ENCODE measurements at regions not wholly inside any gene's neighbourhood (a gene's known extent, or its start where the extent isn't known, plus 50 kb on each side); places are given as distances from the start of the nearest gene placed in this dataset.

DNA sequence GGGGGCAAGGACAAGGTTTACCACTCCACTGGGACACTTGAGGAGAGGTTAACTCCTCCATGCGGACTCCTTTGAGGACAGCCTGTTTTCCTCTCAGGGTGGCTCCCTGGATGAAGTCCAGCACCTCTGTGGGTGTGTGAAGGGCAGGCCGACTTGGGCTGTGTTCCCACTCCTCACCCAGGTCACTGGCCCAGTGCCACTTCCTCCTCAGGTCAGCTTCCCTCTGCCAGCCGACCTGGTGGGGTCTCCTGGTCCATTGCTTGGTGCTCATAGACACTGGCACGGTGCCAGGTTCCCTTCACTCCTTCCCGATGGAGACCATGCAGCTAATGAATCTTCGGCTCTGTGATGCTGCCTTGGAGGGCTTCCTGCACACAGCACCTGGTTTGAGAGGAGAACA, 146.4 kb upstream of the RTL1 start:
- TF ChIP-seq EP300 (IDR thresholded peaks at IDR 0.05) (no peak), POLR2AphosphoS5 (IDR thresholded peaks at IDR 0.05) (no peak), POLR2A (IDR thresholded peaks at IDR 0.05) (no peak)
- TF ChIP-seq, protein P1, sequence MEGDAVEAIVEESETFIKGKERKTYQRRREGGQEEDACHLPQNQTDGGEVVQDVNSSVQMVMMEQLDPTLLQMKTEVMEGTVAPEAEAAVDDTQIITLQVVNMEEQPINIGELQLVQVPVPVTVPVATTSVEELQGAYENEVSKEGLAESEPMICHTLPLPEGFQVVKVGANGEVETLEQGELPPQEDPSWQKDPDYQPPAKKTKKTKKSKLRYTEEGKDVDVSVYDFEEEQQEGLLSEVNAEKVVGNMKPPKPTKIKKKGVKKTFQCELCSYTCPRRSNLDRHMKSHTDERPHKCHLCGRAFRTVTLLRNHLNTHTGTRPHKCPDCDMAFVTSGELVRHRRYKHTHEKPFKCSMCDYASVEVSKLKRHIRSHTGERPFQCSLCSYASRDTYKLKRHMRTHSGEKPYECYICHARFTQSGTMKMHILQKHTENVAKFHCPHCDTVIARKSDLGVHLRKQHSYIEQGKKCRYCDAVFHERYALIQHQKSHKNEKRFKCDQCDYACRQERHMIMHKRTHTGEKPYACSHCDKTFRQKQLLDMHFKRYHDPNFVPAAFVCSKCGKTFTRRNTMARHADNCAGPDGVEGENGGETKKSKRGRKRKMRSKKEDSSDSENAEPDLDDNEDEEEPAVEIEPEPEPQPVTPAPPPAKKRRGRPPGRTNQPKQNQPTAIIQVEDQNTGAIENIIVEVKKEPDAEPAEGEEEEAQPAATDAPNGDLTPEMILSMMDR (IDR thresholded peaks at IDR 0.05), result no peak
- DNase-seq, result no peak

DNA sequence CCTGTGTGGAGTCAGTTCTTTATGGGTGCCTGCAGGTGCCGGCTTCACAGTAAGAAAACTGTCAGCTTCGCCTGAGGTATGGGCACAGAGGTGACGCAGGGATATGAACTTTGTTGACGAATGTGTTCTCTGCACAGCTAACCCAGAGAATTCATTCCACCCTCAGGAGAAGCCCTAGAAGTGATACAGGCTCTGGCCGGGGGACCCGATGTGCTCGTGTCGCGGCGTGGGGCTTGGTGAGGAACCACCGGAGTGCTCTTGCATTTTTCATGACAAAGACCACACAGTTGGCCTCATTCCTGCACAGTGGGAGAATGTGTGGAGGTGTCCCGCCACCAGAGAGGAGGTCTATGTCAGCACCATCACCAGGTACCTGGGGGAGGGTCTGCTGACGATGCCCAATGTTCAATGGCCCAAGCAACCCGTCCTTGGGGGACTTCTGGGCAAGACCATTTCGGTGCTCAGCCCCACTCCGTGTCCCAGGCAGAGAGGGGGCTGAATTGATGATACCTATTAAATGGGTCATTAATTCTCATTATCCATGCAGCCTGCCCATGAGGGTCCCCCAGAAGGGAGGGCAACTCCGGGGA, 147.5 kb upstream of the RTL1 start:
- no peak for DNase-seq
- WGBS, 5 donors, result 88 to 93% (median 90%) methylated on average over 16 to 17 of the region's 17 CpGs
- no peaks in the 10 kb centered on the region for H3K4me1 ChIP-seq

More for the DNA sequence above, 146.4 kb upstream of the RTL1 start:
- intact Hi-C loops (cut with DNase I; ENCODE audit: low total_unique reads), result no loop called here
- Histone ChIP-seq H3K4me1 (no peaks in the 10 kb centered on the region), H3K27ac (no peak overlapping the region), H3K27me3 (no peaks in the 10 kb centered on the region), H3K9me3 (no peaks in the 10 kb centered on the region), H3K36me3 (no peaks in the 10 kb centered on the region), H3K4me3 (no peak overlapping the region)
- 70 to 89% (median 76%) methylated on average over 5 to 6 of the region's 6 CpGs for WGBS, 5 donors

DNA sequence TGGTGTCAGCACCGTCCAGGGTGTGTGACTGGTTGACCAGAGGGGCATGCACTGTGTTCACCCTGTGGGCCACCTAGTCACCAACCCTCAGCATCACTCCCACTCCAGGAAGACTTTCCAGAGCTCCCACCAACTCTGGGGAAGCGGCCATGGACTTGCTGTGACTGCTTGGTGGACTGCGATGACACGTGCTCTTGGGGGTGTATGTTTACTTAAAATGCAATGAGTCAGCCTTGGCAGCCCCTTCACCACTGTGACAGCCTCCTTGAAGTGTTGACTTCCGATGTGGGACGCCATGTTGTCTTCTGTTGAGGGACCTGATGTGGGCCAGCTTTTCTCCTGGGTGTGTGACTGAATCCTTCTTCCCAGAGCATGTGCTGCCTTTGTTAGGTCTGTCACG, 151.1 kb upstream of the RTL1 start:
- no peak for DNase-seq
- Histone ChIP-seq H3K4me1 (no peaks in the 10 kb centered on the region), H3K9me3 (peaks cover 0 to 4% (median 0%) of the 10 kb centered on the region in 4 donors), H3K36me3 (peaks cover 0 to 7% (median 0%) of the 10 kb centered on the region in 4 donors), H3K27me3 (no peaks in the 10 kb centered on the region), H3K4me3 (no peak overlapping the region), H3K27ac (no peak overlapping the region)
- intact Hi-C loops (cut with DNase I; ENCODE audit: low total_unique reads), result no loop called here
- no peak for TF ChIP-seq POLR2A (IDR thresholded peaks at IDR 0.05)
- no peak for TF ChIP-seq EP300 (IDR thresholded peaks at IDR 0.05)
- TF ChIP-seq POLR2AphosphoS5 (IDR thresholded peaks at IDR 0.05), result no peak
- TF ChIP-seq, protein P1 (IDR thresholded peaks at IDR 0.05), result no peak
- WGBS, 5 donors, result 74 to 82% (median 81%) methylated on average over 7 of the region's 7 CpGs

More for the DNA sequence above, 147.5 kb upstream of the RTL1 start:
- Histone ChIP-seq H3K36me3 (peaks cover 0 to 4% (median 0%) of the 10 kb centered on the region in 4 donors), H3K9me3 (no peaks in the 10 kb centered on the region), H3K4me3 (no peak overlapping the region), H3K27me3 (no peaks in the 10 kb centered on the region), H3K27ac (no peak overlapping the region)
- intact Hi-C loops (cut with DNase I; ENCODE audit: low total_unique reads), result no loop called here
- TF ChIP-seq POLR2A (IDR thresholded peaks at IDR 0.05) (no peak), POLR2AphosphoS5 (IDR thresholded peaks at IDR 0.05) (no peak), EP300 (IDR thresholded peaks at IDR 0.05) (no peak)
- TF ChIP-seq, protein P1 (IDR thresholded peaks at IDR 0.05), result no peak

DNA sequence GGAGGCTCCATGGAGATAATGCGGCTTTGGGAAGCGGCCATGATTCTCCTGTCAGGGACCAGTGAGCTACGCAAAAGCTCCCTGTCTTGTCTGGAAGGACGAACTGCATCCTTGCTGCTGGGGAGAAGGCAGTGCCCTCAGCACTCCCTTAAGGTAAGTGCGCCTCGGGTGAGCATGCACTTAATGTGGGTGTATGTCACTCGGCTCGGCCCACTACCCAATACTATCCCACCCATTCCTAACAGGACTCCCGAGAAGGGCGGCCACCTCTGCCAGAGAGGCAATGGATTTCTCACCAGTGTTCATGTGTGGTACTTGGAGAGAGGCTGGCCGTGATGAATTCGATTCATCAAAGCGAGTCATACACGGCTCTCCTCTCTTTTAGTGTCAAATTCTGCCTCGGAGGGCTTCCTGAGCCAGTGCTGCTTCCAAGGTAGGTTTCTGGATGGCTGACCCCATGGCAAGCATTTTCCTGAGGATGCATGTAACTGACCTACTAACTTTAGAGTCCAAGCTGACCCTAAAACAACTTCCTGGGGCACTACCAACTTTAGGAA, 151.7 kb upstream of the RTL1 start:
- 91 to 95% (median 93%) methylated on average over 15 of the region's 15 CpGs for WGBS, 5 donors
- H3K36me3 ChIP-seq, result peaks cover 0 to 7% (median 0%) of the 10 kb centered on the region in 4 donors

More for the DNA sequence above, 151.7 kb upstream of the RTL1 start:
- no peak for DNase-seq
- Histone ChIP-seq H3K9me3 (peaks cover 0 to 4% (median 0%) of the 10 kb centered on the region in 4 donors), H3K4me1 (no peaks in the 10 kb centered on the region), H3K4me3 (no peak overlapping the region), H3K27me3 (no peaks in the 10 kb centered on the region), H3K27ac (no peak overlapping the region)
- TF ChIP-seq POLR2AphosphoS5 (IDR thresholded peaks at IDR 0.05) (no peak), EP300 (IDR thresholded peaks at IDR 0.05) (no peak), POLR2A (IDR thresholded peaks at IDR 0.05) (no peak)
- TF ChIP-seq, protein P1 (IDR thresholded peaks at IDR 0.05), result no peak
- intact Hi-C loops (cut with DNase I; ENCODE audit: low total_unique reads), result no loop called here
